OCI-LY7 (cell line): ENCODE measurements at regions not wholly inside any gene's neighbourhood (a gene's known extent, or its start where the extent isn't known, plus 50 kb on each side); places are given as distances from the start of the nearest gene placed in this dataset.

Experiments used
- BruUV-seq: library from RNA; stranded (reverse); fragments of 400-500 nt; replicated peaks from 2 replicates; lab custom pipeline; 2021; lab: Mats Ljungman, UMichigan
- CTCF ChIA-PET: fragments of 300-600 bp; sonication (Branson Sonifier 250); formaldehyde crosslinking; loops from one replicate; lab custom pipeline; 2022; ENCODE audit warnings: antibody characterized with exemption; ENCODE audit not compliant: unreplicated experiment; lab: Charles Lee
- POLR2A ChIA-PET: fragments of 300-600 bp; sonication (Branson Sonifier 250); formaldehyde crosslinking; loops from one replicate; lab custom pipeline; 2022; ENCODE audit warnings: antibody characterized with exemption; lab: Charles Lee
- DNase-seq: peaks from one replicate; pipeline ENCODE4 v3.0.0-alpha.2; 2015; ENCODE audit warnings: low spot score
- H2AFZ ChIP-seq: fragments of 200-600 bp; sonication (generic), shearing (Covaris generic); 2 replicates; pipeline ENCODE4 v1.6.1; 2014; ENCODE audit warnings: mild to moderate bottlenecking, antibody characterized with exemption, low read length, moderate library complexity
- H3K27ac ChIP-seq: fragments of 200-600 bp; sonication (generic); 2 replicates; pipeline ENCODE4 v1.5.1; 2014; ENCODE audit warnings: mixed run types, low read depth, mild to moderate bottlenecking, moderate library complexity, low read length, inconsistent platforms; ENCODE audit not compliant: poor library complexity, severe bottlenecking
- H3K36me3 ChIP-seq: fragments of 200-600 bp; sonication (generic); 2 replicates; pipeline ENCODE4 v1.6.1; 2014; ENCODE audit warnings: mild to moderate bottlenecking, antibody characterized with exemption, low read length, moderate library complexity, mixed read lengths; ENCODE audit not compliant: insufficient read depth
- H3K4me1 ChIP-seq: fragments of 200-600 bp; sonication (generic); 2 replicates; pipeline ENCODE4 v1.5.1; 2014; ENCODE audit warnings: mild to moderate bottlenecking, low read length; ENCODE audit not compliant: insufficient read depth, poor library complexity, severe bottlenecking
- H3K4me2 ChIP-seq: fragments of 200-600 bp; sonication (generic); 2 replicates; pipeline ENCODE4 v1.6.1; 2014; ENCODE audit warnings: mild to moderate bottlenecking, low read length
- H3K4me3 ChIP-seq: fragments of 200-600 bp; sonication (generic); 2 replicates; pipeline ENCODE4 v1.5.1; 2014; ENCODE audit warnings: mild to moderate bottlenecking, low read depth, low read length; ENCODE audit not compliant: poor library complexity, severe bottlenecking
- H3K79me2 ChIP-seq: fragments of 200-600 bp; sonication (generic); 2 replicates; pipeline ENCODE4 v1.6.1; 2016; ENCODE audit warnings: low read depth, mild to moderate bottlenecking, low read length, moderate library complexity, mixed read lengths; ENCODE audit not compliant: insufficient read depth
- H3K9me2 ChIP-seq: fragments of 200-600 bp; sonication (generic); 2 replicates; pipeline ENCODE4 v1.6.1; 2016; ENCODE audit warnings: mild to moderate bottlenecking, low read length, mixed read lengths; ENCODE audit not compliant: insufficient read depth
- H3K9me3 ChIP-seq: fragments of 200-600 bp; sonication (generic); 2 replicates; pipeline ENCODE4 v1.6.1; 2014; ENCODE audit warnings: mild to moderate bottlenecking, mixed run types, low read length, mixed read lengths
- H4K20me1 ChIP-seq: fragments of 200-600 bp; sonication (generic); 2 replicates; pipeline ENCODE4 v1.6.1; 2014; ENCODE audit warnings: mild to moderate bottlenecking, antibody characterized with exemption, low read length, moderate library complexity, mixed read lengths; ENCODE audit not compliant: insufficient read depth
- EZH2phosphoT487 ChIP-seq: fragments of 200-600 bp; sonication (generic); IDR thresholded peaks from 2 replicates; pipeline ENCODE4 v1.6.1; 2018; ENCODE audit warnings: low read depth, borderline replicate concordance, mild to moderate bottlenecking, mixed run types, antibody characterized with exemption, low read length, moderate library complexity, mixed read lengths
- intact Hi-C: fragments of 100-400 bp; cut with micrococcal nuclease; formaldehyde crosslinking; loops from one replicate; pipeline ENCODE4 v1.10.0; 2022; ENCODE audit not compliant: unreplicated experiment
- TF ChIP-seq, protein P1 (sequence below): fragments of 200-600 bp; sonication (generic); conservative IDR thresholded peaks from 2 replicates; pipeline ENCODE4 v1.5.1; 2014; ENCODE audit warnings: mild to moderate bottlenecking, antibody characterized with exemption, low read length, moderate library complexity, mixed read lengths

DNA sequence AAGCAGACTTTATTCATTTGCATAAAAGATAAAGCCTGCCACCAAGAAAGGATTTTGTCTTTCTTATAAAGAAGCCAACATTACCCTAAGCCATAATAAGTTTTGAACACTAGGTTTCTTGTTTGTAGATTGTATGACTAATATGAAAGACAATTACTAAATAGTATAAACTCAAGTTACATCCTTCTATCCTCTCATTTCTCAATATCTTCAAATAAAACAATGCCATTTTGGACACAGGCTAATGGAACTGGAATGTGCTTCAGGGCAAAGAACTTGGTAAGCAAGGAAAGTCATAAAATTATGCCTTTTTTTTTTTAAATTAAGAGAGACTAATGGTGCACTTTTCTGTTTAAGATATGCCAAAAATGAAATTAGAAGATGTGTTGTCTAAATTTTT lies 137.7 kb downstream of the DKK1 start:
- ChIA-PET POLR2A (interaction anchor here (1.1 to 1.5 kb wide), 2 partner anchors 9 to 13 kb away, joined by 3 to 5 read pairs; no protein-coding TSS in a partner anchor), CTCF (no interaction called here)
- Histone ChIP-seq H3K36me3 (no peaks in the 10 kb centered on the region), H3K79me2 (no peaks in the 10 kb centered on the region), H3K4me1 (peaks cover 5% of the 10 kb centered on the region), H3K27ac (no peak overlapping the region), H2AFZ (no peak overlapping the region), H3K4me3 (no peak overlapping the region), H4K20me1 (no peaks in the 10 kb centered on the region), H3K9me3 (no peaks in the 10 kb centered on the region), H3K9me2 (no peaks in the 10 kb centered on the region), H3K4me2 (no peak overlapping the region)
- TF ChIP-seq EZH2phosphoT487 = no peak
- TF ChIP-seq, protein P1, sequence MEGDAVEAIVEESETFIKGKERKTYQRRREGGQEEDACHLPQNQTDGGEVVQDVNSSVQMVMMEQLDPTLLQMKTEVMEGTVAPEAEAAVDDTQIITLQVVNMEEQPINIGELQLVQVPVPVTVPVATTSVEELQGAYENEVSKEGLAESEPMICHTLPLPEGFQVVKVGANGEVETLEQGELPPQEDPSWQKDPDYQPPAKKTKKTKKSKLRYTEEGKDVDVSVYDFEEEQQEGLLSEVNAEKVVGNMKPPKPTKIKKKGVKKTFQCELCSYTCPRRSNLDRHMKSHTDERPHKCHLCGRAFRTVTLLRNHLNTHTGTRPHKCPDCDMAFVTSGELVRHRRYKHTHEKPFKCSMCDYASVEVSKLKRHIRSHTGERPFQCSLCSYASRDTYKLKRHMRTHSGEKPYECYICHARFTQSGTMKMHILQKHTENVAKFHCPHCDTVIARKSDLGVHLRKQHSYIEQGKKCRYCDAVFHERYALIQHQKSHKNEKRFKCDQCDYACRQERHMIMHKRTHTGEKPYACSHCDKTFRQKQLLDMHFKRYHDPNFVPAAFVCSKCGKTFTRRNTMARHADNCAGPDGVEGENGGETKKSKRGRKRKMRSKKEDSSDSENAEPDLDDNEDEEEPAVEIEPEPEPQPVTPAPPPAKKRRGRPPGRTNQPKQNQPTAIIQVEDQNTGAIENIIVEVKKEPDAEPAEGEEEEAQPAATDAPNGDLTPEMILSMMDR = no peak
- BruUV-seq = no TSS peak
- DNase-seq = no peak
- intact Hi-C loops = no loop called here

DNA sequence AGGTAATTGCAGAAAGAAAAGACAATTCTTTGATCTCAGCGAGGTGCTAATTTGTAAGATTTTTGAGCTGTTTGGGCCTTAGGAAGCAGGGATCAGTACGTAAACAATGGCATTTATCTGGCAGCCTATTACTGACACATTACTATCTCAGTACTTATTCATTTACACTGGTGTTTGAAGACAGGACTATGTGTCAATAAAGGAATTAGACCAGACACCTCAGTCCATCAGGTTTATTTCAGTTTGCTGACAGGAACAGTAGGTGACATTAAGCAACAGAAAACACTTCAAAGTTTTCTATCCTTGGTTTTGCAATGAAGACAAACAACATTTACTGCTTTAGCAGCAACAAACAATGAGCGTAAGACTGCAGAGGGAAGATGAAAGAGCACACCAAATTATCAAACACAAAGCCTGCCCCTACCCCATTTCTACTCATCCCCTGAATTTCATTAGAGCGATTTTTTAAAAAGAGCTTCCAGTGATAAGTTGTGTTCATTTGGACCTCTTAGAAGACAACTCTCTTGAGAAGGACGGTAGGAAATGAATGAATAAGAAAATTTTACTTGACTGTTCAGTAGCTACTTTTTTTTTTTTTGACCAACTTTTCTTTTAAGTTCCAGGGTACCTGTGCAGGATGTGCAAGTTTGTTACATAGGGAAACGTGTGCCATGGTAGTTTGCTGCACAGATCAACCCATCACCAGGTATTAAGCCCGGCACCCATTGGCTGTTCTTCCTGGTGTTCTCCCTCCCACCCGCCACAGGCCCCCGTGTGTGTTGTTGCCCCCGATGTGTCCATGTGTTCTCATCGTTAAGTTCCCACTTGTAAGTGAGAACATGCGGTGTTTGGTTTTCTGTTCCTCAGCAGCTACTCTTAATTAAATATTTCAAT lies 138.8 kb downstream of the DKK1 start:
- H3K36me3 ChIP-seq = no peaks in the 10 kb centered on the region
- H3K27ac ChIP-seq = no peak overlapping the region
- no peak overlapping the region for H3K4me3 ChIP-seq
- no peak overlapping the region for H2AFZ ChIP-seq
- intact Hi-C loops = no loop called here
- ChIA-PET CTCF (no interaction called here), POLR2A (interaction anchor here (0.6 to 1.5 kb wide), 5 partner anchors 10 to 1362 kb away, joined by 3 to 5 read pairs (median 3); no protein-coding TSS in a partner anchor)
- DNase-seq = no peak
- BruUV-seq = no TSS peak
- H3K9me3 ChIP-seq = no peaks in the 10 kb centered on the region
- H3K4me1 ChIP-seq = peaks cover 5% of the 10 kb centered on the region
- H3K4me2 ChIP-seq = no peak overlapping the region
- no peaks in the 10 kb centered on the region for H3K79me2 ChIP-seq
- no peaks in the 10 kb centered on the region for H3K9me2 ChIP-seq
- TF ChIP-seq EZH2phosphoT487 = no peak
- TF ChIP-seq, protein P1 = no peak
- H4K20me1 ChIP-seq = no peaks in the 10 kb centered on the region

DNA sequence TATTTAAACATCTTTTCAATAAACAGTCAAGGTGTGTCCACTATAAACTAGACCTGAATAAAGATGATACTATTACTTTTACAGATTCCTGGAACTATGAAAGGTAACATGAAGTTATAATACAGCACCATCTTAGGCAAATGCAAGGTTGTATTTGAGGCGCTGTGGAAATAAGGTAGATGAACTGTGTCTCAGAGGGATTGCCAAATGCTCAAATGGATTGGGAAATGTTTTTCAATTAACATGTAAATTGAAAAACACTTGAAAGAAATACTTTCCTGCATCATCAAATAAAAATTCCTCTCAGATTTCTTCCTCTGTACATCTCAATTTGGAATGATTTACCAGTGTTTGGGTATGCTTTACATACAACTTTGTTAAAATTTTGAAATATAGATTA lies 139.4 kb downstream of the DKK1 start:
- no peak for DNase-seq
- ChIA-PET CTCF (no interaction called here), POLR2A (interaction anchor here (0.8 to 1.5 kb wide), 2 partner anchors 11 to 34 kb away, joined by 3 read pairs; no protein-coding TSS in a partner anchor)
- Histone ChIP-seq H4K20me1 (no peaks in the 10 kb centered on the region), H3K4me3 (no peak overlapping the region), H3K4me2 (no peak overlapping the region), H3K9me3 (no peaks in the 10 kb centered on the region), H3K4me1 (peaks cover 5% of the 10 kb centered on the region), H3K36me3 (no peaks in the 10 kb centered on the region), H2AFZ (no peak overlapping the region), H3K27ac (no peak overlapping the region), H3K9me2 (no peaks in the 10 kb centered on the region), H3K79me2 (no peaks in the 10 kb centered on the region)
- BruUV-seq = no TSS peak
- intact Hi-C loops = no loop called here
- TF ChIP-seq, protein P1 = no peak
- no peak for TF ChIP-seq EZH2phosphoT487
